ENCODE measurements at regions not wholly inside any gene's neighbourhood (a gene's known extent, or its start where the extent isn't known, plus 50 kb on each side); places are given as distances from the start of the nearest gene placed in this dataset.
"Not testable (repeated sequence)": the region's sequence is repeated elsewhere in the genome, so short reads cannot be mapped to it uniquely, and the experiment has no call there.

DNA sequence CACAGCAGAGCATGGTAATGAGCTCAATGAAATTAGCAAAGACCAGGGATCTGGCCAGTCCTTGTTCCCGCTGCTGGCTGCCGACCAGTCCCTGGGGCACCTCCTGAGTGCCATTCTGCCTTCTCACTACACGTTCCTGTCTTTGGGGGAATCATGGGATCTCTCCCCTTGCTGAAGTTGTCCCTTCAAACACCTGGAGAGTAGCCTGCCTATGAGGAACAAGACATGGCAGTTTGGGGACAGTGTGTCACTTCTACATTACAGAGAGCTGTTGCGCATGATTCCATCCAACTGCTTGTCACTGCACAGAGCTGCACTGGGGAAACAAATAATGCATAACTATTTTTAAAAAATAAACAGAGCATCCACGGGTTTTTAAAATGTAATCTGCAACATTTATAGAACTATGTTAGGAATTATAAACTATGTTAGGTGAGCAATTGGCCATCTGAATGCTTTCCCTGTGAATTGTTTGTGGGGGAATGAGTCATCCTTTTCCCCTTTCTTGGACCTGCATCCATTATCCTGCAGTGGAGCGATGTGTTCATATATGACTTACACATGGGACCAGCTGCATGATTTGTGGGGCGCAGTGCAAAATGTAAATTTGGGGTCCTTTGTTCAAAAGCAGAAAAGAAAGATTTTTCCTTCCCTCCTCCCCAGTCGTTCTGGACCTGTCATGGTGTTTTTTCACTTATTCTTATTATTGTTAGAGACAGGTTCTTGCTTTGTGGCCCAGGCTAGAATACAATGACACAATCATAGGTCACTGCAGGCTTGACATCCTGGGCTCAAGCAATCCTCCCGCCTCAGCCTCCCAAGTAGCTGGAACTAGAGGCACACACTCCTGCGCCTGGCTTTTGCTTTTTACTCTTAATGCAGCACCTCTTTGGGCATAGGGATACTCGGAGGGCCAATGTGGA, 115.0 kb upstream of the TBL1X start:
- DNase-seq, result no peak

DNA sequence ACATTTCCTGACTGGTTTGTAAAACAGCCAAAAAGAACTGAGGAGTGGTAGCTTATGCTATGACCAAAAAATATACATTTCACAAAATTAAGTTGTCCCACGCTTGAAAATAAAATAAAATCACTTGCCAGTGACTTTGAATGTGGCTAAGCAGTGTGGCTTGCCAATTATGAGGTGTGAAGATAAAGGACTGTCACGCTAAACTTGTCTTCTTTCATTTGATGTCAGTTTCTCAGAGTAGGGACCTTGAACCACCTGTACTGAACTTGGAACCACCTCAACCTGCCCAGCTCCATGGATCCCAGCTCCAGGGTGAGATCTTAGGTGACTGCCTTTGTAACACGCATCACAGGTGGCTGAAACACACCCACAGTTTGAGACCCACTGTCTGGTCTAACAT, 113.7 kb upstream of the TBL1X start:
- no peak for DNase-seq

DNA sequence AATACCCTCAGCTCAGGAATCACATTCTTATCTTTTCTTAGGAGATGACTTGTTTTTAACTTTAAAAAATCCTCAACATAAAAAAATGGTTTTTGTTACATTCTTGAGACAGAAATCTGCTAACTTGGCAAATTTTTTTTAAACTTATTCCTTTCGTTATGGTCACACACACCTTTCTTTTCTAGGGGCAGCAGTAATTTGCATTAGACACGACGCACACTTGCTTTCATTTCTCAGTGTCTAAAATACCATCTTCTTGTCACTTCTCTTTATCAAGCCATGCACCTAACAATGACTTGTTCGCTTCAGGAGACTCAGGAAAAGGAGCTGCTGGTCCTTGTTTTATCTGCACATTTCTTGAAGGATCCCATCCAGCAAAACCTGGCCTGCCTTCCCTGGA, 112.6 kb upstream of the TBL1X start:
- DNase-seq, result no peak

DNA sequence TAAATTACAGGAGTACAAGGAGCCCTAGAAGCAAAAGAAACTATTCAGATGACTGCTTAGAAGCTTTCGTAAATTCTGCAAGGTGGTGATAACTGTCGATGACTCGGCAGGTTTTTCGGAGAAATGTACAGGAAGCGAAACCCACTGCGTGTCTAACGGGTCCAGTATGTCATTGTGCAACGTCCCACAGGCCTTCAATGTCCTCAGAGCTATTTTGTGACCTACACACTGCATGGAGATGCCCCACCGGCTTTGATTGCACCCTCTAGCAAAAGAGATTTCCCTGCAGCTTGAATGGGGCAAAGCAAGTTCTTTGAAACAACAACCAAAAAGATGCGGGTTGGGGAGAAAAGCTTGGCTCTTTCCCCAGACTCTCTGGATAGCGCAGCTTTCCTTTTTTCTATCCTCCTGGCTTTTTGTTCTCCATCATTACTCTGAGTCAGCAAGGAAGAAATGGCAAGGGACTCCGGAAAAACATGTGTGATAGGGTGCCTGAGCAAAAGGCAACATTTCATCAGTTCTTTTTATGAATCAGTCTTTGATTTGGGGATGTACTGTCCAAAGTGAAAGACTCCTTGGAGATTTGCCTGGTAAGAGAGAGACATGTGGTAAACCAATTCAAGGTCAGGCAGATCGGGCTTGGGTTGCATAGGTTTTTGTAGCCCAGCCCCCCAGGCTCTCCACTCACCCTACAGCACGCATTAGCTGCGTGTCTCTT, 112.0 kb upstream of the TBL1X start:
- DNase-seq, result no peak

DNA sequence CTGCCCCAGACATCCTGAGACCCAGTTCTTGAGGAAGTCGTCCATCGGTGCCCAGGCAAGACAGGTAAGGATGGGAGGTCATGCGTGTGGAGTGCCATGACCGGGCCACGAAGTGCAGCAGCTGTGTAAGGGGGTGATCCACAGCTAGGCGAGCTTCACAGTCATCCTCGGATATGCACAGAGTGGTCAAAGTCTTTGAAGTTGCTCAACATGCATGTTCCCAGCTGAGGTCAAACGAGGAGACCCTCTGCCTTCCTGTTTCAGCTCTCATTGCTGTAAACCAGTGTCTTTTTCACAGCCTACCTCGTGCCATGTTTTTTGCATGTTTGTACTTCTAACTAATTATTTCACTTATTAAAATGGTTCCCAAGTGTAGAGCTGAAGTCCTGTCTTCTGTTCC, 109.9 kb upstream of the TBL1X start:
- DNase-seq, result no peak

DNA sequence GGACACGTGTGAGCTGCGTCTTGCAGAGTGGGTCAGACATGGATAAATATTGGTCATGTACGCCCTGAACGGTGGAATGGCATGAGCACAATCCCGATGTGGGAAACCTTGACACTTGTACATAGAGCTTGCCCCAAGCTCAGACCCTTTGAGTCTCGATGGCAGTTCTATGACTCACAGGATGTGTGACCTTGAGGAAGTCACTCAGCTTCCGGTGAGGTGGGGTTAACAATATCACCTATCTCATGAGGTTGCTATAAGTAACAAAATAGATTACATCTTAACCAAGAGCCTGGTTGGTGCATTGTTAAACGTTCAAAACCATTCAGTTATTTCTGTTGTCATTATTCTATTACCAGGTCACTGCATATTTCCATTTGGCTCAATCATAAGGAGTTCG, 109.1 kb upstream of the TBL1X start:
- DNase-seq, result no peak

DNA sequence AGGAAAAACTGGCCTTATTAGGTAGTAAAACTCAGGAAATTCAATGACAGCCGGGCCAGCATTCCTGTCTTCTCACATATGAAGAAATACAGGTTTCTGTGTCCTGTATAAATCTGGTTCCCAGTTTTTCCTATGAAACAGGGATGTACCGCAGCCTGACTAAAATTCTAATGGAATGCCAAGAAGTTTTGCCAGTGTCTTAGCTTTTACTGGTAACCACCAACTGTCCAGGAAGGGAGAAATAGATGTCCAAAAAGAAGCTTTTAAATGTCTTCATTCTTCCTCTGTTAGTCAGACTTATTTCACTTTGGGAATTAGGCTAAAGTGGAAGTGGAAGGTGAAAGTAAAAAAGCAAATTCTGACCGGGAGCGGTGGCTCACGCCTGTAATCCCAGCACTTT, 108.0 kb upstream of the TBL1X start:
- DNase-seq, result no peak

DNA sequence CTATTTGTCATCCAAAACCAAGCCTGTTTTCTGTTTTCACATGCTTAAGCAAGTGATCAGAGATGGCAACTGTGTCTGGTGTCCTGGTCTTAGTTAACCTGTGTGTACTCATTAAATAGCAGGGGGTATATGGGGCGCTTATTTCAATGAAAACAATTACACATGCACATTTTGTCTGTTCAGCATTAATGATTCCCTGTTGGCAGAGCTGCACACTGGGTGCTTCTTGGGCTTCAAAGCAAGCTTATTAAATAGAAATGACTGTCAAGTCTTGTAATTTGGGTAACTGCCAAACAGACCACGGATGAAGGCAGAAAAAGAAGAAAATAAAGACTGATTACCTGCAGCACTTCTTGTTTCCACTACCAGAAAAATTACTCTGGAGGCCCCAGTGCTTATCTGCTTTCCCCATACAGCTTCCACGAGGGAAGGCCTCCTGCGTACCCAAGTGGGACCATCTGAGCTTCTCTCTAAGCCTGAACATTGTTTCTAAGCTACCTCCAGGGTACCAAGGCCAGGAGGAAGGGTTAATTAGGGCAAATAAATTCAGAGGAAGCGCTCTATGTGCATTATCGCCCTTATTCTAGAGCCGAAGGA, 107.2 kb upstream of the TBL1X start:
- DNase-seq, result no peak

DNA sequence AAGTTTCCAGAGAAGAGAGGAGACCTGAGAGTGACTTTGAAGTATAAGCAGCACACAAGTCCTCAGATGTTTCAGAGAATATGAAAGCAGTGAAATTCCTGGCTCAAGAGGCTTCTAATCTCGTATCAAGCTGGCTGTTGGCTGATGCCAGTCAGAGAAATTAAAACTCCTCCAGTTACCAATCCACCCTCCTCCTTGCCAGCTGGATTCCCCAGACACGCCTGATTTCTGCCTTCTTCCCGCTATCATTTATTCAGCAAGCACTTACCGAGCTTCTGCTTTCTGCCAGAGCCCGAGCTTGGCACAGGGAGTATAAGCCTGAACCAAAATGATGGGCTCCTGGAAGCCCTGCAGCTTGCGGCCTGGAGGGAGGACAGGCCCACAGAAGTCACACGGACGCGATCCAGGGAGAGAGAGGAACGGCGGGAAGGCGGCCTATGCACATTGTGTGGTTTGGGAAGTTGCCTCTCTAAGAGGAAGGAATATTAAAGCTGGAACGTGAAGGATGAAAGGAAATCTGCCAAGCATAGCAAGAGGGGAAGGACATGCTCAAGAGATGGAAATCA, 102.4 kb upstream of the TBL1X start:
- no peak for DNase-seq

DNA sequence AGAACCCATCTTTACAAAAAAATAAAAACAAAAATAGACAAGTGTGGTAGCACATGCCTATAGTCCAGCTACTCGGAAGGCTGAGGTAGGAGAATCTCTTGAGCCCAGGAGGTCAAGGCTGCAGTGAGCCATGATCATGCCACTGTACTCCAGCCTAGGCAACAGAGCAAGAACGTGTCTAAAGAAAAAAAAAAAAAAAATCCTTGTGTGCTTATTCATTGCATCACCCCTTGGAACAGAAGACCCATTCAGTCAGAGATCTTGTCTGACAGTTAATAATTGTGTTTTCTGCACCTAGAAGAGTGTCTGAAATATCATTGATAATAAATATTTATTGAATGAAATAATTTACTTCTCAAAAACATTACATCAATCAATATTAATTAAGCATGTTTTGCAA, 97.4 kb upstream of the TBL1X start:
- no peak for DNase-seq

DNA sequence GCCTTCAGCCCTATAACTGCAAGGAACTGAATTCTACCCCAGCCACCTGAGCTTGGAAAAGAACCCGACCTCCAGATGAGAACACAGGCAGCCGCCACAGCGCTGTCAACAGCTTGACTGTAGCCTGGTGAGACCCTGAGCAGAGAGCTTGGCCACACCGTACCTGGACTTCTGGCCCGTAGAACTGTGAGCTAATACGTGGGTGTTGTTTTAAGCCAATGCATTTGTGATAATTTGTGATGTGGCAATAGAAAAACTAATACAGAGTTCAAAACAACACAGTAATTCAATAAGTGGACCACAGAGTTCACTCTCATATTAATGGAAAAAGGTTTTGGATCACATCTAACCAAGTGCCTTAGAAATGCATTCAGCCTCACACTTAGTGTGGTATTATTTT, 96.6 kb upstream of the TBL1X start:
- DNase-seq, result no peak

DNA sequence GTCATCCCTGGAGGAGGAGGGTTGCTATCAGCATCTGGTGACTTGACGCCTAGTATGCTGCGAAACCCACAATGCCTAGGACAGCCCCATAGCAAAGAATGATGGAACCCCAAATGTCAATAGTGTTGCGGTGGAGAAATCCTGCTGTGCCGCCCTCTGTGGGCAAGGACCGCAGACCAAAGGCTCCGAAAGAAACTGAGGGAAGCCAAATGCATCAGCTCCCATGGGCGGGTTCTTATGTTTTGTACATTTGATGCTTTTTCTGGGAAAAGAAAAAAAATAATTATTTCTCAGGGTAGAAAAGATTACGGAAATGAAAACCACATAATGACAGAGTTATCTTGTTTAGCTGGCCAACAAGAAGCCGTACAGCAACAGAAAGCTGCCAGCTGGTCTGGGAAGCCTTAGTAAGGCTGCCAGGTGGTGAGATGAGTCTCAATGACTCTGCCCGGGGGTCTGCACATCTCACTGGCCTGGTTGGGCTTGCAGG, 95.0 kb upstream of the TBL1X start:
- DNase-seq, result no peak

DNA sequence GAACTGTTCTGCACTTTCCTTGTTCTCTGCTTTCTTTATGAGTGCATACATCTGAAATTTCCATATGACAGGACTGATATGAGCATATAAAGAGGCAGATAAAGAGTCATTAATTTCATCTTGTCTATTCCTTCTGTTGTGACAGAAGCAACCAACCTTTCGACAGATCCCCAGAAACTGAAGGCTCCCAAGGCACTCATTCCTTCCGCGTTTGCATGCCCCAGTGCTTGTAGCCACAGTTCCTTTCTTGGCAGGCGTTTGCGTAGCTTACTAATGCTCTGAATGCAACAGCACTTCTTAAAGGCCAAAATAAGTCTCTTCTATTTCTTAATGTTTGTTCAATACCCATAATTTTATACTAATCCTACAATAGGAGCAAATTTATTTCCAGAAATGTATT, 94.0 kb upstream of the TBL1X start:
- no peak for DNase-seq

DNA sequence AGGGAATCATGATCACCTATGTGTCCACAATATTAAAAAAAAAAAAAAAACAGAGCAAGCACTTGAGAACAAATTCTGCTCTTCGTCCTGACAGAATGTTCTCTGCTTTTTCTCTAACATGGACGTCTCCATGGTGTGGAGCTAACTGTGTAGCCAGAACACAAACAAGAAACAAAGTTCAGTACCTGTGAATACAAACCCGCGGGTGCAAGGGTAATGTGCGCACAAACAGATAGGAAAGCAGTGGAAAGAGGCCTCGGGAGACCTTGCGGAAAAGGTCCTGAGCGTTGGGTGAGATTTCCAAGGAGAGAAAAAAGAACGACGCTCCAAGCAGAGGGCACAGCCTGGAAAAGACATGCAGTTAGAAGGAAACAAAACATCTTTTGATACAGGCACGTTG, 92.0 kb upstream of the TBL1X start:
- no peak for DNase-seq

DNA sequence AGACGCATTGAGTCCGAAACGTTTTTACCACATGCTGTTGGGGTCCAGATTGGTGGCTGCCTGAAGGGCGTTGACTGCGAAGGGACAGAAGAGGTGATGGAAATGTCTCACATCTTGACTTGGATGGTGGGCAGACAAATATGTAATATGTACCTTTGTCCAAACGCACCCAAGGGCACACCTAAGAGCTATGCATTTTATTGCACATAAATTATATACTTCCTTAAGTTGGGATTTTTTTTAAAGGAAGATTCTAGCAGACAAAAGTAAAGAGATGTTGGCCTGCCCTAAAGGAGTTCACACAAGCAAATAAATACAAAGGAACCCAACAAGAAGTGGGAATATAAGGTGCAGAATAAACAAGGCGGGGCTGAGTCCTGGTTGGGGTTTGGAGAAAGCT, 91.1 kb upstream of the TBL1X start:
- DNase-seq, result no peak

DNA sequence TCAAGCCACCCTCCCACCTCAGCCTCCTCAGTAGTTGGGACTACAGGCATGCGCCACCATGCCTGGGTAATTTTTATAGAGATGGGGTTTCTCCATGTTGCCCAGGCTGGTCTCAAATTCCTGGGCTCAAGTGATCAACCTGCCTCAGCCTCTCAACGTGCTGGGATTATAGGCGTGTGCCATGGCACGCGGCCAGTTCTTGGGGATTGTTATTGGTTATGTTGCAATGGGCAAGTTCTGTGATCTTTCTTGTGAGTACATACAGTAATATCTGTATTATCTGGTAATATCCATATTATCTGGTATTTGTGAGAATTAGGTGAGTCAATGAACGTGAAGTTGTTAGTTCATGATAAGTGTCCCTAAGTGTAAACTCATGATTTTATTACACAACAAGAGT, 90.3 kb upstream of the TBL1X start:
- DNase-seq, result no peak

DNA sequence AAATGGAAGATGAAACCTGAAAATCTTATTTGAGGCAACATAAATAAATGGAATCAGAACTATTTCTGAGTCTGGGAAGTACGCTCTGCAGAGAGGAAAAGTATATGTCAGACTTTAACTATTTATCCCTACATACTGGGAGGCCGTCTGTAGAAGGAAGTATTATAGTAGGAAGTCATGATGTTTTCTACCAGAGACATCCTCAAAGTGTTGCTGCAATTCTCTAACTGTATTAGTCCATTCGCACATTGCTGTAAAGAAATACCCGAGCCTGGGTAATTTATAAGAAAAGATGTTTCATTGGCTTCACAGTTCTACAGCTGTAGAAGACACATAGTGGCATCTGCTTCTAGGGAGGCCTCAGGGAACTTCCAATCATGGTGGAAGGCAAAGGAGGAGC, 88.7 kb upstream of the TBL1X start:
- DNase-seq, result no peak

DNA sequence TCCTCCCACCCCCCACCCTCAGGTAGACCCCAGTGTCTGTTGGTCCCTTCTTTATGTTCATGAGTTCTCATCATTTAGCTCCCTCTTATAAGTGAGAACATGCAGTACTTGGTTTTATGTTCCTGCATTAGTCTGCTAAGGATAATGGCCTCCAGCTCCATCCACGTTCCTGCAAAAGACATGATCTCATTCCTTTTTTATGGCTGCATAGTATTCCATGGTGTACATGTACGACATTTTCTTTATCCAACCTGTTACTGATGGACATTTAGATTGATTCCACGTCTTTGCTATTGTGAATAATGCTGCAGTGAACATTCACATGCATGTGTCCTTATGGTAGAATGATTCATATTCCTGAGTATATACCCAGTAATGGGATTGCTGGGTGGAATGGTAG, 87.6 kb upstream of the TBL1X start:
- not testable (repeated sequence) for DNase-seq

DNA sequence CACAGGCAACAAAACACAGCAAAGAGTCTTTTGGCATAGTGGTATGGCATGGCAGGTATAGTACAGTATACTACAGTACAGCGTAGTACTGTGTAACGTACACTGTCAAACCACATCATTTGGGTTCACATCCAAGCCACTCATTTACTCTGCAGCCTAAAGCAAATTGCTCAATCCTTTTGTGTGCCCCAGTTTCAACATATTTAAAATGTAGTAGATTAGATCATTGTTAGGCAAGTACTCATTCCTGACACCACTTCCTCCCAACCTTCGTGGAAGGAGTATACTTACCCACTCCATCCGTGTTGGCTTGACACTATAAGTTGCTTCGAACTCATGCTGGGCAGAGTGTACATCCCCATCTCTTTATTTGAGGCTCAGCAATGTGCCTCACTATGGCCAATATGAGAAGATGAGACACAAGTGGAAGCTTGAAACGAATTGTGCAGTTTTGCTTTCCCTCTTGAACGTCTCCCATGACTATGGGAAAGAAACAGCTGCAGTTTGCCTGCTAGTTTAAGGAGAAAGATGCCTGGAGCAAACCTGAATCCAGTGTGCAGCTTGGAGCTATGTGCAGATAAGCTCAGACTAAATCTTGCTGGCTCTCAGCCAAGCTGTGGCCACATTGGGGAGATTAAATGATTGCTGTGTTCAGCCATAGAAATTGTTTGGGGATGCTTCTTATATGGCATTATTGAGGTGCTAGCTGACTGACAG, 85.7 kb upstream of the TBL1X start:
- no peak for DNase-seq

DNA sequence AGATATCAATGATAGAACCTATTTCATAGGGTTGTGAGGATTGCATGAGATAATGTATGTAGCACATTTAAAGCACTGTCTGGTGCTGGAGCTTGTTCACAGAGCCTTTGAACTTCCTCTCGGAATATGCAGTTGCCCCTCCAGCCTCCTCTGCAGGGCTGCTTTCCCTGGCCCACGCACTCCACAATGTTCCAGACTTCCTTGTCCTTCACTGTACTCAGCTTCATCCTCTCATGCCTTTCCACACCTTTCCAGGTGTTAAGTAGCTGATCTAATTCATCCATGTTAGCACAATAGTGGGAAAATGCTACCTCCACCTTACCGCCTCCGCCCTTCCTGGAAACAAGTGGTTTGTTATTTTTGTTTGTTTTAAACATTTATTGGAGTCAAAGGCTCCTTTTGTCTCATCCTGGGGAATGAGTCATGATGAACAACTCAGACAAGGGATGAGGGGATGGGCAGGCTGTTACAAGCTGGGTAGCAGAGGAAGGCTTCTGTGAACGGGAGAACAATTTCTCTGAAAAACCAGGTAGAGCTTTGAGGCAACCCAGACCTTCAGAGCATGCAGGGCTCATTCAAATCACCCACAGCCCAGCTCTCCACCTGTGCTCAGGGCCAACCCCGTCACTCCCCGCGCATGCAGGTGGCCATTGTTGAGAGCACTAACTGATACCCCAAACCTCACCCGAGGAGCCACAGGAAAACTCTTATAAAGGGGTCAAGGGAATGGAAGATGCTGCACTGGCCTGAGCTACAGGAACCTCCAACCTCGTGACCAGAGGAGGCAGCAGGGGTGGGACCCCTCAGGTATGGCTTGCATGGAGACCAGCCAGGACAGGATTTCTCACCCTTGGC, 84.9 kb upstream of the TBL1X start:
- DNase-seq, result no peak

DNA sequence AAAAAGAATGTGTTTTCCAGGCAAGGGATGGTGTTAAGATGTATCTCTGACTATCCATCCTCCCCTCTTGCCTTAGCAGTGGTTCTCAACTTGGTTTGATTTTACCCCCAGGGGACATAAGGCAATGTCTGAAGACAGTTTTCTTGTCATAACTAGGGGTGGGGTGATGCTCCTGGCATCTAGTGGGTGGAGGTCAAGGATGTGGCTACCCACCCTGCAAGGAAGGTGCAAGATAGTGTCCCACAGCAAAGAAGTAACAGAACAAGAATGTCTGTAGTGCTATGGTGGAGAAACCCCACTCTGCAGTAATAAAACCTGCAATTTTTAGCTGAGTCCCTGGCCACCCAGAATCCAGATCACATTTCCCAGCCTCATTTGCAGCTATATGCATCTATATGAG, 81.2 kb upstream of the TBL1X start:
- no peak for DNase-seq

DNA sequence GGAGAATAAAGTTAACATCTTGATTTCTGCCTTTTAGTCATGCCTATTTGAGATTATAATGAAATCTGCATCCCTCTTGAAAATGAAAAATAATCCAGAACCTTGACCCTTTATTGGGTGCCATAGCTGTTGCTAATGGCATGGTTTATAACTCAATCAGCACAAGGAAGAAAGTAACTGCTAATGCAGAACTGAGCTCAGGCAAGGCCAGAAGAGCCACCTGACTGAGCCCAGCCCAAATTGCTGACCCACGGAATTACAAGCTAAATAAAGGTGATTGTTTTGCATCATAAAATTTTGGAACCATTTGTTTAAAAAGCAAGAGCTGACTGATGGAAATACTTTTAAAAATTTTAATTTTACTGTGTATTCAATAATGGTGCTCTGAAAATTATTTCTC, 76.4 kb upstream of the TBL1X start:
- DNase-seq, result no peak

Data from NCI-H1092 treated with DMSO at 0.1 percent for 48 hours (cell line).